H1 (cell line): ENCODE measurements at regions not wholly inside any gene's neighbourhood (a gene's known extent, or its start where the extent isn't known, plus 50 kb on each side); places are given as distances from the start of the nearest gene placed in this dataset.

Source experiments
- CTCF ChIA-PET: fragments of 300-600 bp; sonication (Branson Sonifier 250); formaldehyde crosslinking; loops from one replicate; lab custom pipeline; 2021; ENCODE audit not compliant: partially characterized antibody; lab: Charles Lee
- POLR2A ChIA-PET: fragments of 300-600 bp; sonication (Branson Sonifier 250); formaldehyde crosslinking; loops from one replicate; lab custom pipeline; 2021; ENCODE audit warnings: inconsistent platforms; ENCODE audit not compliant: partially characterized antibody; lab: Charles Lee
- DNase-seq, 2 experiments: peaks; one replicate each; pipeline versions ENCODE4 v3.0.0 to v3.0.0-alpha.2; 2010 to 2022; ENCODE audit warnings: low spot score in 2 of 2, low read depth in 1 of 2, mixed read lengths in 1 of 2
- FAIRE-seq: peaks from 2 replicates; lab custom pipeline; 2011; peaks lifted over from hg19 to GRCh38; lab: Jason Lieb, UNC
- H2AFZ ChIP-seq: 2 replicates; pipeline ENCODE4 v1.8.1; 2012; ENCODE audit warnings: low read length, inconsistent platforms
- H2AK5ac ChIP-seq: 2 replicates; pipeline ENCODE4 v1.6.1; 2013; ENCODE audit warnings: low read depth, low read length
- H2BK120ac ChIP-seq: replicated peaks from 2 replicates; pipeline ENCODE3; 2013; ENCODE audit warnings: low read depth, low read length, inconsistent platforms
- H2BK12ac ChIP-seq: 2 replicates; pipeline ENCODE4 v1.6.1; 2013; ENCODE audit warnings: low read depth, low read length
- H2BK15ac ChIP-seq: 2 replicates; pipeline ENCODE4 v1.6.1; 2013; ENCODE audit warnings: low read length
- H2BK20ac ChIP-seq: 2 replicates; pipeline ENCODE4 v1.6.1; 2013; ENCODE audit warnings: low read length
- H2BK5ac ChIP-seq: 2 replicates; pipeline ENCODE4 v1.6.1; 2013; ENCODE audit warnings: low read depth, low read length
- H3K14ac ChIP-seq: 2 replicates; pipeline ENCODE4 v1.6.1; 2013; ENCODE audit warnings: inconsistent platforms; ENCODE audit not compliant: insufficient read length
- H3K18ac ChIP-seq: 2 replicates; pipeline ENCODE4 v1.6.1; 2013; ENCODE audit warnings: low read length; ENCODE audit errors: extremely low read depth
- H3K23ac ChIP-seq: 2 replicates; pipeline ENCODE4 v1.6.1; 2013; ENCODE audit warnings: inconsistent platforms; ENCODE audit not compliant: insufficient read length
- H3K23me2 ChIP-seq: 2 replicates; pipeline ENCODE4 v1.6.1; 2013; ENCODE audit warnings: low read depth, low read length
- H3K27ac ChIP-seq: 2 replicates; pipeline ENCODE4 v1.6.1; 2011; ENCODE audit warnings: low read depth, low read length, inconsistent platforms
- H3K27me3 ChIP-seq, 4 experiments: replicated peaks in 1 of 4; 1 replicate in 1 of 4; 2 replicates in 3 of 4; pipeline versions ENCODE4 v1.6.1 to v1.8.1; 2011 to 2013; ENCODE audit warnings: low read length in 3 of 4, mild to moderate bottlenecking in 3 of 4, inconsistent platforms in 2 of 4, mixed read lengths in 2 of 4, moderate library complexity in 1 of 4; ENCODE audit not compliant: control insufficient read depth in 3 of 4, insufficient read depth in 3 of 4; ENCODE audit errors: extremely low read depth in 1 of 4
- H3K36me3 ChIP-seq, 4 experiments: 2 replicates each; pipeline versions ENCODE4 v1.6.1 to v1.8.1; 2011 to 2013; ENCODE audit warnings: mild to moderate bottlenecking in 4 of 4, low read length in 3 of 4, moderate library complexity in 2 of 4, control low read depth in 1 of 4, inconsistent platforms in 1 of 4; ENCODE audit not compliant: insufficient read depth in 4 of 4, control insufficient read depth in 2 of 4
- H3K4ac ChIP-seq: replicated peaks from 2 replicates; pipeline ENCODE3; 2013; ENCODE audit warnings: low read length, low read depth, mixed read lengths, inconsistent platforms; ENCODE audit not compliant: insufficient read length
- H3K4me1 ChIP-seq, 4 experiments: replicated peaks in 1 of 4; 1 replicate in 1 of 4; 2 replicates in 3 of 4; pipeline versions ENCODE4 v1.6.1 to v1.8.1; 2011 to 2013; ENCODE audit warnings: low read length in 3 of 4, inconsistent platforms in 2 of 4, mixed read lengths in 1 of 4; ENCODE audit not compliant: insufficient read depth in 4 of 4, control insufficient read depth in 3 of 4
- H3K4me2 ChIP-seq, 2 experiments: 2 replicates each; pipeline versions ENCODE4 v1.6.1 to v1.8.1; 2011 to 2013; ENCODE audit warnings: low read depth in 2 of 2, low read length in 2 of 2, control low read depth in 1 of 2, inconsistent platforms in 1 of 2, mild to moderate bottlenecking in 1 of 2; ENCODE audit not compliant: insufficient read depth in 1 of 2
- H3K4me3 ChIP-seq, 4 experiments: fragments of 200-600, 300-600 bp in 1 of 4; sonication (generic), shearing (Covaris generic), sonication (Bioruptor Twin) in 1 of 4; 2 replicates each; pipeline versions ENCODE4 v1.5.1 to v1.8.1; 2011 to 2016; ENCODE audit warnings: low read length in 4 of 4, low read depth in 3 of 4, control low read depth in 2 of 4, inconsistent platforms in 2 of 4, mild to moderate bottlenecking in 2 of 4, mixed read lengths in 1 of 4, moderate library complexity in 1 of 4; ENCODE audit not compliant: insufficient read depth in 2 of 4; ENCODE audit errors: extremely low read depth in 1 of 4
- H3K56ac ChIP-seq: replicated peaks from 2 replicates; pipeline ENCODE3; 2013; ENCODE audit warnings: low read depth, mild to moderate bottlenecking, mixed read lengths, low read length, inconsistent platforms; ENCODE audit not compliant: insufficient read length
- H3K79me1 ChIP-seq: 2 replicates; pipeline ENCODE4 v1.6.1; 2013; ENCODE audit warnings: low read depth, low read length, control low read depth
- H3K79me2 ChIP-seq, 2 experiments: 2 replicates each; pipeline versions ENCODE4 v1.6.1 to v1.8.1; 2012 to 2013; ENCODE audit warnings: low read length in 2 of 2, mild to moderate bottlenecking in 2 of 2, inconsistent platforms in 1 of 2; ENCODE audit not compliant: insufficient read depth in 2 of 2, control insufficient read depth in 1 of 2
- H3K9ac ChIP-seq, 4 experiments: replicated peaks in 1 of 4; 1 replicate in 1 of 4; 2 replicates in 3 of 4; pipeline versions ENCODE4 v1.6.1 to v1.8.1; 2011 to 2013; ENCODE audit warnings: low read depth in 3 of 4, low read length in 3 of 4, control low read depth in 2 of 4, mild to moderate bottlenecking in 2 of 4, moderate library complexity in 2 of 4, inconsistent platforms in 1 of 4; ENCODE audit errors: extremely low read depth in 1 of 4
- H3K9me3 ChIP-seq, 2 experiments: 2 replicates each; pipeline versions ENCODE4 v1.6.1 to v1.8.1; 2012 to 2013; ENCODE audit warnings: mild to moderate bottlenecking in 2 of 2, moderate library complexity in 2 of 2, control low read depth in 1 of 2, inconsistent platforms in 1 of 2, low read depth in 1 of 2, low read length in 1 of 2, mixed read lengths in 1 of 2; ENCODE audit not compliant: insufficient read depth in 2 of 2
- H4K20me1 ChIP-seq, 2 experiments: replicated peaks in 1 of 2; 2 replicates each; pipeline versions ENCODE3 to v1.8.1; 2011 to 2013; ENCODE audit warnings: inconsistent platforms in 2 of 2, low read length in 2 of 2, mild to moderate bottlenecking in 1 of 2; ENCODE audit not compliant: insufficient read depth in 2 of 2, control insufficient read depth in 1 of 2
- H4K5ac ChIP-seq: 2 replicates; pipeline ENCODE4 v1.6.1; 2013; ENCODE audit warnings: low read length, low read depth, mixed read lengths, inconsistent platforms; ENCODE audit not compliant: insufficient read length
- H4K8ac ChIP-seq: 2 replicates; pipeline ENCODE4 v1.8.0; 2013; ENCODE audit warnings: mild to moderate bottlenecking, moderate library complexity, low read length, inconsistent platforms; ENCODE audit not compliant: insufficient read depth; ENCODE audit errors: extremely low read depth
- H4K91ac ChIP-seq: replicated peaks from 2 replicates; pipeline ENCODE3; 2013; ENCODE audit warnings: low read length, mixed read lengths, inconsistent platforms; ENCODE audit not compliant: insufficient read length
- CEBPB ChIP-seq: IDR thresholded peaks from 2 replicates; pipeline ENCODE4 v1.6.1; 2012; ENCODE audit warnings: low read depth, low read length
- CTBP2 ChIP-seq: IDR thresholded peaks from 2 replicates; pipeline ENCODE4 v1.7.0; 2011; ENCODE audit warnings: borderline replicate concordance, mild to moderate bottlenecking, moderate library complexity, mixed read lengths, low read length; ENCODE audit not compliant: insufficient read depth, insufficient read length
- EGR1 ChIP-seq: IDR thresholded peaks from 2 replicates; pipeline ENCODE4 v1.6.1; 2011; ENCODE audit warnings: low read depth, low read length, borderline replicate concordance
- EZH2 ChIP-seq: fragments of 200-600 bp; sonication (generic); IDR thresholded peaks from 2 replicates; pipeline ENCODE4 v1.7.1; 2012; ENCODE audit warnings: low read depth, mild to moderate bottlenecking, moderate library complexity, low read length, inconsistent platforms; ENCODE audit not compliant: severe bottlenecking
- POLR2A ChIP-seq, 2 experiments: IDR thresholded peaks; 1 replicate in 1 of 2; 2 replicates in 1 of 2; pipeline ENCODE4 v1.6.1; 2011; ENCODE audit warnings: low read depth in 2 of 2, low read length in 2 of 2, mild to moderate bottlenecking in 2 of 2; ENCODE audit errors: control extremely low read depth in 1 of 2
- TAF1 ChIP-seq: IDR thresholded peaks from 2 replicates; pipeline ENCODE4 v1.6.1; 2011; ENCODE audit warnings: mild to moderate bottlenecking, low read depth, low read length

GRCh38 chr3:87422333-87422732 lies 145.9 kb upstream of the POU1F1 start:
- FAIRE-seq (no peak), DNase-seq (no peak)
- TF ChIP-seq TAF1 (no peak), EGR1 (no peak), EZH2 (no peak), CEBPB (no peak), CTBP2 (no peak), POLR2A (IDR thresholded peaks at IDR 0.05; ENCODE audit: control extremely low read depth in 1 of 2, low read depth in 2 of 2, low read length in 2 of 2) (no peak)
- no peak overlapping the region for H4K8ac ChIP-seq
- H4K20me1 ChIP-seq, result no peaks in the 10 kb centered on the region
- H3K14ac ChIP-seq, result no peak overlapping the region
- no peak overlapping the region for H3K9ac ChIP-seq
- no peaks in the 10 kb centered on the region for H3K79me2 ChIP-seq
- no peak overlapping the region for H2AFZ ChIP-seq
- H3K79me1 ChIP-seq, result no peaks in the 10 kb centered on the region
- H3K27me3 ChIP-seq, result no peaks in the 10 kb centered on the region
- no peak overlapping the region for H2BK12ac ChIP-seq
- no peak overlapping the region for H2BK5ac ChIP-seq
- no peak overlapping the region for H3K4ac ChIP-seq
- POLR2A ChIA-PET, result no interaction called here
- H3K23me2 ChIP-seq, result no peaks in the 10 kb centered on the region
- no peak overlapping the region for H2AK5ac ChIP-seq
- H3K36me3 ChIP-seq, result no peaks in the 10 kb centered on the region
- H2BK20ac ChIP-seq, result no peak overlapping the region
- H3K23ac ChIP-seq, result no peak overlapping the region
- CTCF ChIA-PET, result no interaction called here
- H3K56ac ChIP-seq, result no peak overlapping the region
- H2BK120ac ChIP-seq, result no peak overlapping the region
- no peak overlapping the region for H3K18ac ChIP-seq
- H4K91ac ChIP-seq, result no peak overlapping the region
- no peaks in the 10 kb centered on the region for H3K9me3 ChIP-seq
- H3K27ac ChIP-seq, result no peak overlapping the region
- no peak overlapping the region for H2BK15ac ChIP-seq
- H4K5ac ChIP-seq, result no peak overlapping the region
- no peak overlapping the region for H3K4me3 ChIP-seq
- no peaks in the 10 kb centered on the region for H3K4me1 ChIP-seq
- H3K4me2 ChIP-seq, result no peak overlapping the region
